IPS-18c (cell line): ENCODE measurements at regions not wholly inside any gene's neighbourhood (a gene's known extent, or its start where the extent isn't known, plus 50 kb on each side); places are given as distances from the start of the nearest gene placed in this dataset.
"Not testable (repeated sequence)": the region's sequence is repeated elsewhere in the genome, so short reads cannot be mapped to it uniquely, and the experiment has no call there.

Source experiments
- H3K4me3 ChIP-seq: 2 replicates; pipeline ENCODE4 v1.7.0; 2013; ENCODE audit warnings: low read depth, mild to moderate bottlenecking, low read length, moderate library complexity; ENCODE audit not compliant: insufficient read depth
- H3K9me3 ChIP-seq: one replicate; pipeline ENCODE4 v1.6.1; 2013; ENCODE audit warnings: mild to moderate bottlenecking, low read length, moderate library complexity; ENCODE audit not compliant: control insufficient read depth, insufficient read depth

DNA sequence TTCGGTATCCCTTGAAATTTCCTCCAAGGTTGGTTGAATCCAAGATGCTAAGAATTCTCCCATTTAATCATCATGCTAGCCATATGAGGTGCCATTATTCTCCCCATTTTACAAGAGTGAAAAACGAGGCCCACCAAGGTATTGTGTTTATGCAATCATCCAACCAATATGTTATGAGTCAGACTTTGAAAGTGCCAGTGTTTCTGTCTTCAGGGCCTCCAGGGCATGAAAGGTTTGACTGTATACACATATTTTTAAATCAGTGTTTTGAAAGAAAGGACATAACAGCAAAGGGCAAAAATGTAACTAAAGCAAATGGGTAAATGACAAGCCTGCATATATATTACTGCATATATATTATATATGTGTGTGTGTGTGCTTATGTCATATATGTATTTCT lies 541.2 kb upstream of the SMIM31 start:
- H3K9me3 ChIP-seq: no peaks in the 10 kb centered on the region

DNA sequence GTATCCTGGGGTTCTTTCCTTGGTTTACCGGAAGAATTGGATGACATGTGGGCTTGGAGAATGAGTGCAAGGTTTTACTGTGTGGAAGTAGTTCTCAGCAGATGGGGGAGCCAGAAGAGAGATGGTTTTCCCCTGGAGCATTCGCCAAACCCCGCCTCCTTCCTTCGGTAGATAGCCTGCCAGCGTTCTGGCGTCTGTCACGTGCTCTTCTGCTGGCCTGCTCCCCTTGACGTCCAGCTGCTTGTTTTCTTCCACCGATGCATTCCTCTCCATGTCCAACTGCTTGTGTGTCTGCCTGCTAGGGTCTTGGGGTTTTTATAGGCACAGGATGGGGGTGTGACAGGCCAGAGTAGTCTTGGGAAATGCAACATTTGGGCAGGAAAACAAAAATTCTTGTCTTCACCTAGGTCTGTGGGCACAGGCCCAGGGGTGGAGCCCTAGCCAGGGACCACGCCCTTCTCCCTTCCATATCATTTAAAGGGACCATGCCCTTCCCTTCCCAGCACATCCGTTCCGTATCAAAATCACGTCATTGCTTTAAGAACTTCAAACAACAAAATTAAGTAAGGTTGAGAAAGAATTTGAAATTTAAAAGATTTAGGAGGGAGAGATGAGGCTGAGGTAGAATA lies 538.7 kb upstream of the SMIM31 start:
- Histone ChIP-seq H3K9me3 (no peaks in the 10 kb centered on the region), H3K4me3 (no peak overlapping the region)

More for the DNA sequence above, 541.2 kb upstream of the SMIM31 start:
- no peak overlapping the region for H3K4me3 ChIP-seq

DNA sequence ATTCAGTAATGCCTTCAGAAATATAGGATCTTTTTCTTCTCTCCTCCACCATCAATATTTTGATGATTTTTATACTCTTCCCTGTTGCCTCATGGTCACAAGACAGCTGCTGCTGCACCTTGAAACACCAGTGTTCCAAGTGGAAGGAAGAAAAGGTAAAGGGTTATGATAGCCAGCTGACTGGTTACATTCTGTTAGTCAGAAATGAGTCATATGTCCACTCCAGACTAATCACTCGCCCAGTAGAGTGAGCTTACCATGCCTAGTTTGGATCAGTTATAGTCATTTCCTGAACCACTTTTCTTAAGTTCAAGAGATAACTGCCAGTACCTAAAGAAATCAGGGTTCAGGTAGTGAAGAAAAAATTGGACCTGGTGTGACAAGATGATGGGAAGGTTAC lies 532.3 kb upstream of the SMIM31 start:
- Histone ChIP-seq H3K9me3 (no peaks in the 10 kb centered on the region), H3K4me3 (no peak overlapping the region)

DNA sequence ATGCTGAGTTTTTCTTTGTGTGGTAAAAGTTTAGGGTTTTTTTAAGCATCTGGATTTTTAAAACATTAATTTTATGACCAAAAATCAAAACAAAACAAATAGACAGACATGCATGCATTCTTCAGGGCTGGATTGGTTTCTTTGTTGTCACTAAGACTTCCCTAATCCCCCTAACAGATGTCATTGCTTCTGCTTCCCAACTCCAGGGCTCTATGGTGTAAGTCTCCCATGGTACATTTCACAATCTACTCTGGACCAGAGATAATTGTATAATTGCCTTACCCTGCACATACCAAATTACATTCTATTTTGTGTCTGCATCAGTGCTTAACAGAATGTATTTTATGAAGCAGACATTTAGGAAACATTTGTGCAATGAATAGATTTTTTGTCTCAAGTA lies 529.1 kb upstream of the SMIM31 start:
- H3K9me3 ChIP-seq: no peaks in the 10 kb centered on the region
- no peak overlapping the region for H3K4me3 ChIP-seq

DNA sequence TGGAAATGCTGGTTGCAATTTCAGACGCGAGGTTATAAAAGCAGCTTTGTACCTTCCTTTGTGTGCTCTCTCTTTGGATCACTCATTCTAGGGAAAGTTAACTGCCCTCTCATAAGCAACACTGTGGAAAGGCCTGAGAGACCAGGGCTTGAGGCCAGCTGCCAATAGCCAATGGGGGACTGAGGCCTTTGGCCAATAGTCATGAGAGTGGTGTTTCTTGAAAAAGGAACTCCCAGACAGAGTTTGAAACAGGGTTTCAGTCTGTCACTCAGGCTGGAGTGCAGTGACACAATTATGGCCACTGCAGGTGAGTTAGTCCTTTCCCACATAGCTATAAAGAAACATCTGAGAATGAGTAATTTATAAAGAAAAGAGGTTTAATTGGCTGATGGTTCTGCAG lies 524.7 kb upstream of the SMIM31 start:
- no peaks in the 10 kb centered on the region for H3K9me3 ChIP-seq
- no peak overlapping the region for H3K4me3 ChIP-seq

DNA sequence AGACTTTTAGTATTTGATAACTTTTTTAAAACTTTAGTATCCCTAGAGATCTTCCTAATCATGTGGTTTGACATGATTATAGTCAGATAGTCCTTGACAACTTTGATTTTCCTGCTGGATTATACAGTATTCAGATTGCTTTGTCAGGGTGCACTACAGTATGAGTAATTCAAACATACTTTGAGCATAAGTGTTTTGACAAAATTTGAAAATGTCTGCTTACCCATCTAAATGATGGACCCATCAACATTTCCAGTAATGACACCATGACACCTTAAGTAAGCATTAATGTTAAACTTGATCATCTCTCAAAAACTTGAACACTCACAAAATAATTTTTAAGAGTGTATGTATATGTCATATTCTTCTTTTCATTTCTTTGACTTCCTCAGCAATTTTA lies 514.5 kb upstream of the SMIM31 start:
- no peaks in the 10 kb centered on the region for H3K9me3 ChIP-seq
- no peak overlapping the region for H3K4me3 ChIP-seq

DNA sequence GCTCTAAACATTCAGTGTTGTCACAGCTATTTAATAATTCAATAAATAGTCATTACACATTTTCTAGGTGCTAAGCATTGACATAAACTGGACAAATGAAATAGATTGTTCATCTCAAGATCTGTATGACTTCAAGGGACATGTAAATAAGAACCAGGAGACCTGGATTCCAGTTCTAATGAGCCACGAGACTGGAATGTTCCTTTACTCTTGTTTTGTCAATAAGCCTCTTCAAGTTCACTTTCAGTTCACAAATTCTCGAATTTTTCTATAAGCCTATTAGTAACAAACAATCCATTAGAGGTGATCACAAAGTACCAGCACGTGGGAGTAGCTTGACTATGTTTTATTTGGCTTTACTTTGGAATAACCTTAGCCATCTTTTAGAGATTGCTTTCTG lies 514.0 kb upstream of the SMIM31 start:
- Histone ChIP-seq H3K9me3 (no peaks in the 10 kb centered on the region), H3K4me3 (no peak overlapping the region)

DNA sequence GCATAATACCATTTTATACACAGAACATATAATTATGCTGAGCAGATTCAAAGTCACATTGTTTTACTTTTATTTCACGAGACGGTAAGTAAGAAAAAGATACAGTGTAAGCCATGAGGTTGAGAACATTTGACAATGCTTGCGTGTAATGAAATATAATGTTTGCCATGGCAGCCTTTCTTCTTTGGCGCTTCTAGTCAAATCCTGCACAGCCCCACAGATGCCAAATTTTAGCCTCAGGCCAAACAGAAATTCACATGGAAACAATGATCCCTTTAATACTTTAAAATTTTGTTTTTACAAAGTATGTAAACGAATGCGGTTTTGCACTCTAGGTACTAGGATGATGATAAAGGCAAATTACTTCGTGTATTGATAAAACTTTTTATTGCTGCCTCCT lies 502.7 kb upstream of the SMIM31 start:
- H3K9me3 ChIP-seq: no peaks in the 10 kb centered on the region

DNA sequence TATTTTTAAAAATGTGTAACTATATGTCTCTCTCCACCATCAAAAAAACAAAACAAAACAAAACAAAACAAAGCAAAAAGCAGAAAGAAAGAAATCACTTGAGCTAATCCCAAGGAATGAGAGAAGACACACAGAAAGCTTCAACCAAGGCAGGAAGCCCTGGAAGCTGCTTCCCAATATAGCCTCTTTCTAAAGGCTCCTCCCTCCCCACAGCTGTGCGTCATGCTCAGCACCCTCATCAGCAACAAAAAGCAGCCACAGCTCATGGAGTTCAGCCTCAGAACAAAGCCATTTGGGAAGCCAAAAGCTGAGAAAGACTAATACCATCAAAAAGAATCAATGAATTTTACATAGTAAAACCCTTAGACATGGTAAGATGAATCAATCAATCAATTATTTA lies 501.6 kb upstream of the SMIM31 start:
- no peak overlapping the region for H3K4me3 ChIP-seq
- no peaks in the 10 kb centered on the region for H3K9me3 ChIP-seq

More for the DNA sequence above, 502.7 kb upstream of the SMIM31 start:
- no peak overlapping the region for H3K4me3 ChIP-seq

DNA sequence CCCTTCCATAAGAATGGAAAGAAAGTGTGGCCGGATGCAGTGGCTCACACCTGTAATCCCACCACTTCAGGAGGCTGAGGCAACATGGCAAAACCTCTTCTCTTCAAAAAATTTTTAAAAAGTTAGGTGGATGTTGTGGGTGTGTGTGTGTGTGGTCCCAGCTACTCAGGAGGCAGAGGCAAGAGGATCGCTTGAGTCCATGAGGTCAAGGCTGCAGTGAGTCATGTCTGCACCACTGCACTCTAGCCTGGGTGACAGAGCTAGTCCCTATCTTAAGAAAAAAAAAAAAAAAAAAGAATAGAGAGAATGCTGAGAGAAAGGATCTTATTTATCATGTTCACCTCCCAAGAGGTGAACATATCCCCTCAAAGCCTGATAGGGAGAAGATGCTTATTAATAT lies 492.1 kb upstream of the SMIM31 start:
- Histone ChIP-seq H3K4me3 (no peak overlapping the region), H3K9me3 (no peaks in the 10 kb centered on the region)

DNA sequence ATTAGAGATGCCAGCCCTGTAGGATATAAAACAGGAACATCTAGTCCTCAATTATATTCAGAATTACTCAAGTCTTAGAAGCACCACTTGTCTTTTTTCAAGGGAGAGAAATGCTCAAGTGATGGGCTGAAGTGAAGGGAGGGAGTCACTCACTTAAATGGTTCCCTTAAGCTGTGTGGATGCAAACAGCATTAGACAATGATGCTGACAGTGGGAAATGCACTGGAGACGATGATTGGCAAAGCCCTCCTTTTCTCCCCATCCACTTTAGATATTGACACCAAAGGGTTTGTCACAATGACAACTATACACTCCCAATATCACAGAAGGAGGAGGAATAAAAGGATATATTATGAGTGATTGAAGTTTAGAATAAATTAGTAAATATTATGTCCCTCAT lies 491.4 kb upstream of the SMIM31 start:
- not testable (repeated sequence) for H3K4me3 ChIP-seq, H3K9me3 ChIP-seq

DNA sequence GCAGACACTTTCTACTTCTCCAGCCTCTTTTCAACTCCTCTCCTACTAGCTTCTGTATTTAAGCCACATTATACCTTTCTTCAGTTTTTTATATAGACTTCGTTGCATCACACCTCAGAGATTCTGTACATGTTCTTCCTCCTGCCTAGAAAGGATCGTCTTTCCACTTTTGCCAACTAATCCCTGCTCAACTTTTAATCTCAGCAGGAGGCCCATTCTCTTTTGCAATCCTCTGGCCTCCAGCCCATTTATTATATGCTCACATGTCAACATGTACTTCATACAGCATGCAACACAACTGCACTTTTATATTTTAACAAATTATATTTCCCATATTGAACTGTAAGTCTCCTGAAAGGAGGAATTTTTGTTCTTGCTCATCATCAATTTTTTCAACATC lies 476.5 kb upstream of the SMIM31 start:
- H3K4me3 ChIP-seq, H3K9me3 ChIP-seq: not testable (repeated sequence)

DNA sequence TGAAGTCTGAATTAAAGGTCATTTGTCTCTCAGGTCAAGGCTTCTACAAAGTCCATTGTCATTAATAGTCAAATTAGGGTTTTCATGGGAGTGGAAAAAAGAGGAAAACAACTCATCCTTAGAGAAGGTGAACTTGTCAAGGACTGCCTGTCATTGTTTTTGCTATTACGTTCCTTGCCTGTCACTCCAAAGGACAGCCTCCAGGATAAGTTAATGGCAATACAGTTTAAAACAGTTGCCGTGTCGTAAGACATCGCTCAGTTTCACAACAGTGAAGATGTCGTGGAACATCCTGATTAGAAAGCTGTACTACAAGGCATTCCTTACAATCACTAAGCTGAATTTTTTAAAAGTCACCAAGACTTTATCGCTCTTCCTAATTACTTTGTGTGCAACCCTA lies 466.8 kb upstream of the SMIM31 start:
- Histone ChIP-seq H3K9me3 (no peaks in the 10 kb centered on the region), H3K4me3 (no peak overlapping the region)

DNA sequence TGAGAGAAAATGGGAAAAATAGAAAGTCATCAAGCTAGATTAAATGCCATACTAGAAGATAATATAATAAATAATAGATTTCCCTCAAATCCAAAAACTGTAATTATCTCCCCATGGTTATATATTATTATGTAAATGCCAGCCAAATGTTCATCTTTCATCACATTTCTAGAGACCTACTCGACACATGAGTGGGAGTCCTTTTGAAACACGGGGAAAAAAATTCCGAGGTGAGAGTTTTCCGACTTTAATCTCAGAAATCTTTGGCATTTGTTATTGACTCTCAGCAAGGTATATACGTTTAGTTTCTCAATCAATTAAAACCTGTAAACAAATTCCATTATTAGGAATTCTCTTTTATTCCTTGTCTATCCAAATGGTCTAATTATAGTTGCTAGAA lies 465.4 kb upstream of the SMIM31 start:
- no peak overlapping the region for H3K4me3 ChIP-seq
- no peaks in the 10 kb centered on the region for H3K9me3 ChIP-seq

DNA sequence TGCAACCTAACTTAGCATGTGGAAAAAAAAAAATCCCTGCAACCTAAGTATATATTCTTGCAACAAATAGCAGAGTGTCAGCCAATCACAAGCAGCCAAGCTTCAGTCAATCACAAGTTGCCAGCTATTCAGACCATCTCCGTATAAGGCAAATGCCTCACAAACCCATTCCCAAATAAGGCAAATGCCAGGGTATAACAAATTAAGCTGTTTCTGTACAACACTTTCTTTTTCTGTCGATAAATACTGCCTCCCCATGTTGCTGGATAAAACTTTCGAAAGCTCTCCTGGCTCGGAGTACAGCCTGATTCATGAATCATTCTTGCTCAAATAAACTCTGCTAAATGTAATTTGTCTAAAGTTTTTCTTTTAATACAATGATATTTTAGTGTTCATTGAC lies 460.7 kb upstream of the SMIM31 start:
- H3K9me3 ChIP-seq: no peaks in the 10 kb centered on the region
- H3K4me3 ChIP-seq: no peak overlapping the region

DNA sequence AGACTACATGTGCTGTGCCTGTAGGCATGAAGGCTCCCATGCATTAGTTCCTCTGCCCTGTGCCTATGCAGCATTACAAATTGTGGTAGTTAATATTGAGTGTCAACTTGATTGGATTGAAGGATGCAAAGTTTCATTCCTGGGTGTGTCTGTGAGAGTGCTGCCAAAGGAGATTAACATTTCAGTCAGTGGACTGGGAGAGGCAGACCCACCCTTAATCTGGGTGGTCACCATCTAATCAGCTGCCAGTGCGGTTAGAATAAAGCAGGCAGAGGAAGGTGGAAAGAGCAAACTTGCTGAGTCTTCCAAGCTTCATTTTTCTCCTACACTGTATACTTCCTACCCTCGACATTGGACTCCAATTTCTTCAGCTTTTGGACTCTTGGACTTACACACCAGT lies 460.2 kb upstream of the SMIM31 start:
- no peaks in the 10 kb centered on the region for H3K9me3 ChIP-seq

DNA sequence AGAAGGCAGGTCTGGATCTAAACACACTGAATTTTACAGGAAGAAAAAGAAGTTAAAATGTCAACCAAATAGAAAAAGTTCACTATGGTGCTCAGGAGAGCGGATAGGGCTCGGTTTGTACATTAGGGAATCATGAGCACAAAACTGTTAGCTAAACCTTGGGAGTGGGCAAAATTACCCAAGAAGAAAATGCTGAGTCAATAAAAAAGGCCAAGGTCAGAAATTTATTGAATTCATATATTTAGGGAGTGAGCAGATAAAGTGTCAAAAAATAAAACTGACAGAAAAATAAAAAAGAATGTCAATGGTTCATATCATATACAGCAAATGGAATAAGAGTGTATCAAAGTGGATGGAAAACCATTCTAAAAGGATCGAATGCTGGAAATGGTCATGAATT lies 452.5 kb upstream of the SMIM31 start:
- Histone ChIP-seq H3K9me3 (no peaks in the 10 kb centered on the region), H3K4me3 (no peak overlapping the region)

More for the DNA sequence above, 460.2 kb upstream of the SMIM31 start:
- H3K4me3 ChIP-seq: no peak overlapping the region

DNA sequence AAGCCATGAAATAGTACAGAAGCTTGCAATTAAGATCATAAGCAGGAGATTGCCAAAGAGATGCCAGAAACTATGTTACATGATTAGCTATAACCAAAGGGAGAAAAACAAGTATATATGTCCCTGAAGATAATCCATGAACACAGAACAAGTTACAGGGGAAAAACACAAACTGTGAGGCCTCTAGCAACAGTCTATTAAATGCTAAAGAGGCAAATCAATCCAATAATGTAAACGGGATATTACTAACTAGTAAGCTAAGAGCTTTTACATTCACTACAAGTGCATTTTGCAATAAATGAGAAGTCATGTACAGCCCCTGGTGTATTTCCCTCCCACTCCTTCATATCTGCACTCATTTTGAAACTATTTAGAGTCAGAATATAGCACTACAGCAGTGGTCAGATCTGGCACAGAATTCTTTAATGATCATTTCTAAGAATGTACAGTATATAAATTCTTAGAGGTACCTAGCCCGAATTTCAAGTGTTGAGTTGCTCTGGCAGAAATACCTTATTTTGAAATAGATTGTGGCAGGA lies 449.8 kb upstream of the SMIM31 start:
- H3K4me3 ChIP-seq: no peak overlapping the region
- no peaks in the 10 kb centered on the region for H3K9me3 ChIP-seq

DNA sequence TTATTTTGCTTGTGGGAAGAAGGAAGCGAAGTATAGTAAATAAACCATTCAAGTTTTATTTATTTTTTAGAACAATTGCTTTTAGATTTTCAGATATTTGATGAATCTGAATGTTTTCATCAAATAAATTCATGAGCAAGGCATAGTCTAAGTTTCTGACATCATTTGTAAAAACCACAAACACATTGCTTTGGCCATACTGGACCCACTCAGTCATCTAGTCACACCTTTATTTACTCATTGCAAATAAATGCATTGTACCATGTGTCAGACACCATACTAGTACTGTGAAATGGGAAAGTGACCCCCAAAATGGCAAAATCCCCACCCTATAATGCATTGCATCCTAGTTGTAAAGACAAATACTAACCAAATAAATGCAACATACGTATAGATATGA lies 449.1 kb upstream of the SMIM31 start:
- no peak overlapping the region for H3K4me3 ChIP-seq
- no peaks in the 10 kb centered on the region for H3K9me3 ChIP-seq
